HL-60/S4 treated with phorbol 12-myristate 13-acetate at 8.2 ng/mL for 4 days and 3 days (cell line): ENCODE measurements at regions not wholly inside any gene's neighbourhood (a gene's known extent, or its start where the extent isn't known, plus 50 kb on each side); places are given as distances from the start of the nearest gene placed in this dataset.
"Not testable (repeated sequence)": the region's sequence is repeated elsewhere in the genome, so short reads cannot be mapped to it uniquely, and the experiment has no call there.

Experiments
- in situ Hi-C: fragments of 300-500 bp; cut with MboI; formaldehyde crosslinking; loops from 2 replicates; pipeline ENCODE4 v1.15.0; 2022; ENCODE audit warnings: low sequenced_read_pairs

DNA sequence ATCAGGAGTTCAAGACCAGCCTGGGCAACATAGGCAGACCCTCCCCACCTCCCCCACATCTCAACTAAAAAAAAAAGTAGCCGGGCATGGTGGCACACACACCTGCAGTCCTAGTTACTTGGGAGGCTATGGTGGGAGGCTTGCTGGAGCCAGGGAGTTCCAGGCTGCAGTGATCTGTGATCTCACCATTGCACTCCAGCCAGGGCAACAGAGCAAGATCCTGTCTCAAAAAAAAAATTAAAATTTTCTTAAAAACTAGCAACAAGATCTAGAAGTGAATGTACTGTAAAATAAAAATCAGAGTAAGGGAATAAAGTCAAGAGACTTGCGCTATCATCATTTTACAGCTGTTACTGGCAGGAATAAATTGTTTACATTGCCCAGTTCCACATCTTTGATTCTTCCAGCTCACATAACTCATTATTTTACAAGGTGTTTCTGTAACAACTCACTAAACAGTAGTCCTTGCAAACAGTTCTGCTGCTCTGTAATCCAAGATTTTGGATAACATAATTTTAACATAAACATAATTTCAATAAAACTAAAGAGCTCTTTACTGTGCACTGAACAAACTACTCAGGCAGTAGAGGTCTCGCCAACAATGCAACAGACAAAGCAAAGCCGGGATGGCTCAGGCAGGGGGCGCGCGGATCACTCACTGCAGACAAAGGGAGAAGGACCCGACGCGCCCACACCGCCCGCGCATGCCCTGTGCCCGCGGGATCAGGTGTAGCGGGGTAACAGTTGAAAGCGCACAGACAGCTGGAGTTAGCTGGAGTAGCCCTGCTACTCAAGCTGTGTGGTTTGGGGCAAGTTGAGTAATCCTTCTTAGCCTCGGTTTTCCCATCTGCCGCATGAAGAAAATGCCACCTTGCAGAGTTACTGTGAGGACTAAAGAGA, 73.3 kb upstream of the NFE2L3 start:
- in situ Hi-C loops: no loop called here

DNA sequence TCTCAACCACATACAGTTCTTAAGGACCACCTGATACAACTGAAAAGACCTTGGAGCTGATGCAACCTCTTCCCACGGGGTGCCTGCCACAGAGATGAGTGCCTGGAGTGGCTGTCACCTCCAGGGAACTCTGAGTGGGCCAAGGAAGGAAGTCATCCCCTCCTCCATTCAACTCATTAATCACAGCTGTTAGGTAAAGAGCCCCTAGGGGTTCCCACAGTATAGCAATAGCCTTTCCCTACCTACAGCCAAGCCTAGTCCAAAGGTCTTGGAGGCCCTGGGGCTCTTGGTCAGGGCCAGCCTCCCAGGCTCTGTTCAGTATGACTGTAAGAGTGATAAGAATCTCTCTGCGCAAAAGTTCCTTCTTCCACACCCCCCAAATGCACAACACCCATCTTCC, 70.4 kb upstream of the NFE2L3 start:
- in situ Hi-C loops: no loop called here

DNA sequence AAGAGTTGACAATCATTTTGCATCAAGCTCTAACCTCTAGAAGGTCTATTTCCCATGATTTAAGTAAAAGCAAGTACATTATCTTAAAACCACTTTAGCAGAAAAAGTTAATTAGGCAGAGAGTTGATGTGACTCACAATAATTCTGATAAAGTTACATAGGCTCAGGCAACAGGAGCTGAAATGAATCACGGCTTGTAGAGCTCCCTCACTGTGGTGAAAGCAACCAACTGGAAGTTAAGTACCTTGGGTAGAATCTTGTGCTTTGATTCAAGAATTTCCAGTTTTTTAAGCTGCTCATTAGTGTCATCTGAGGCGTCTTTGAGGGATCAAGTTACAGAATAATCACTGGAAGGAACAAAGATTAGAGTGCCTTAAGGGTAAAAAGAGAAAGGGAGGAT, 68.9 kb upstream of the NFE2L3 start:
- in situ Hi-C loops: no loop called here

DNA sequence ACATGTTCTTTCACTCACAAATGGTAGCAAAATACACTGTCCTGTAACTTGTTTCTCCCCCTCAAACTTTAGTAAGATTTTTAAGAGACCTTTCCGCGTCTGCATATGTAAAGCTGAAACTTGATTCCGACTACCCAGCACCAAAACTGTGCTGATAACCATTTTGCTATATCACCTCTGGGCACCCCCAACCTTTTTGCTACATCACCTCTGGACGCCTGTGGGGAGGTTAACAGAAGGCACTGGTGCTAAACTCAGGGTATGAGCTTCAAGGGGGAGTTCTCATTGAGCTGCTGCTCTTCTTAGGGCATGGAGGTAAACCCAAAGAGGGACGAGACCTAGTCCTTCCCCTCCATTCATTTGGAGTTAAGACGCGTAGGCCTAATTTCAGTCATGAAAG, 67.6 kb upstream of the NFE2L3 start:
- in situ Hi-C loops: no loop called here

DNA sequence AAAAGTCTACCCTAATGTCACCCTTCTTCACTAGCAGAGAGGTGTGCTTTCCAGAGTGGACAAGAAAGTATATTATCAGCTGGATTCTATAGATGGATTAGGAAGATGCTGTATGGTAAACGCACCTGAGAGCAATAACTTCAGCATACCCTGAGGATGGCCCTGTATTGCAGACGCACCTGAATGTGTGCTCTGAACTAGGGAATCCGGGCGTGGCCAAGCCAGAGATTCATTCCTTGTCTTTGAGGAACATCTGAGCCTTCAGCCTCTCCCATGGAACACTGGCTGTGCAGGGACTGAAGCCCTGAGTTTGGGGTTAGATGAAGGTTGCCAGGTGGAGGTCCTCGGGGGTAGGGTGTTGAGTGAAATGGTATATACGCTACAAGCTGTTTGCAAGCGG, 66.2 kb upstream of the NFE2L3 start:
- in situ Hi-C loops: no loop called here

DNA sequence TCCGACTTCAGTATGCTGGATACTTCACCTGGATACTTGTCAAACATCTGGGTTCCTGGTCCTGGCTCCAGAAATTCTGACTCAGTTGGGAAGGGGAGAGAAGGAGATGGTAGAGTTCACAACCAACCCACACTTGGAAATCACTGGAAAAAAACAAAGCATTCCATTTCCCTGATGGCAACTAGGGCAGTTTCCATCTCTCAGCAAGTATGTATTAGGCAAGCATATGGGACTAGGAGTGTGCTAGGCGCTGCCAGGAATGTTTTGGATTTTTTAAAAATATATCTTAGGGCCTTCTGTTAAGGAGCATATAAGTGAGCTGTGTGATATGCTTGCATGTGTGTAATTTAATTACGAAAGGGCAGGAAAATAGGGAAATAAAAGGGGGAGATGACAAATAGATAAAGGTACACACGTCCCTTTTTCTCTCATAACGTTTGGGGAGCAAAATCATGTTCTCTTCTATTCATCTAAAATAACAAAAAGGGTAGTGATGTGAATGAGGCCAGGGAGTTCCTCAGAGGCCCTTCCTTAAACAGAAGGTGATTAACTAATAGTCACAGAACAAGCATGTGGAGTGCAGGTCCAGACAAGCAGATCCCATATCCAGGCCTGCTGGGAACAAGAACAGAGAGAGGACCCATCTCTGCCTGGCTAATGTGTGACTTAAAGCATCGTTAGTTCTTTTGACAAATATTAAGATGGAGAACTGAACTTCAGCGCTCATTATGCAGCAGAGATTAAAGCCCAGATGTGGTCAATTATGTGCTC, 64.5 kb upstream of the NFE2L3 start:
- in situ Hi-C loops: no loop called here

DNA sequence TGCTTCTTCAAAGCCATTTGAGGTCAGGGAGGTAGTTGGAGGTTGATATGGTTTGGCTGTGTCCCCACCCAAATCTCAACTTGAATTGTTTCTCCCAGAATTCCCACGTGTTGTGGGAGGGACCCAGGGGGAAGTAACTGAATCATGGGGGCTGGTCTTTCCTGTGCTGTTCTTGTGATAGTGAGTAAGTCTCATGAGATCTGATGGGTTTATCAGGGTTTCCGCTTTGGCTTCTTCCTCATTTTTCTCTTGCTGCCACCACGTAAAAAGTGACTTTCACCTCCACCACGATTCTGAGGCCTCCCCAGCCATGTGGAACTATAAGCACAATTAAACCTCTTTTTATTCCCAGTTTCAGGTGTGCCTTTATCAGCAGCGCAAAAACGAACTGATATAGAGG, 62.5 kb upstream of the NFE2L3 start:
- in situ Hi-C loops: not testable (repeated sequence)

DNA sequence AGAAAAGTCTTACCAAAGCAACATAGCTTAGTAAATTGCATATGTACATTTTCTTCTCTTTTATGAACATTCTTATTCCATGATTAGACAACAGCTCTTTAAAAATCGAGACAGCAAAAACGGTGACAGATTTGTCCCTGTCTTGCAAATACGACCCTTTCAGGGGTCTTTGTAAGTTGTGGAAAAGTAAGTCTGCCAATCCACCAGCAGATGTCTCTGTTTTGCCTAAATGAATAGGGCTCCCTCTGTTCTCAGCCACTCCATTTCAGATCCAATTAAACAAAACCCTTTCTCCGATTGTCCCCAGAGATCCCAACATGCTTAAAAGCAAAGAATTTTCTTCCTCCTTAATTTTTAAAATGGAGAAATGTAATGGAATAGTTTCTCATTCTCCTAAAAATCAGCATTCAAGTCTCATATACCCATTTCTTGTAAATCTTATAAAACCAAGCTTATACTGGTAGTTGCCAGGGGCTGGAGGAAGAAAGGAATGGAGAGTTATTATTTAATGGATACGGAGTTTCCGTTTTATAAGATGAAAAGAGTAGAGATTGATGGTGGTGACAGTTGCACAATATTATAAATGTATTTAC, 61.0 kb upstream of the NFE2L3 start:
- in situ Hi-C loops: no loop called here

DNA sequence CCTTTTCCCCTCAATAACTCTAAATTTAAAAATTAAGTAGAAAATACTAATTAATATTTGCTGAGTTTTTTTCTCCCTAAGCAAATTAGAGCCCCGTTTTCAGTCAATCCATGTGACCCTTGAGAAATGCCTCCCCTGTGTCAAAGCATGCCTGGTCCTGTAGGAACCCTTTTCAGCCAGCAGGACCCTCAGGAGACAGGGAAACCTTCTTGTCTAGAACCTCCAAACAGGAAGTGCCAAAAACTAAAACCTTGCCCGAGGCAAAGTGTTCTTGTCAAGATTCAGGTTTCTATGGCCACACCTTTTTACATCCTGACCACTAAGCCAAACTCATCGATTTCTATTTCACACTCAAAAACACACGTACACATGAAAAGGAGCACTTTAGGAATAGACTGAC, 60.1 kb upstream of the NFE2L3 start:
- in situ Hi-C loops: no loop called here

DNA sequence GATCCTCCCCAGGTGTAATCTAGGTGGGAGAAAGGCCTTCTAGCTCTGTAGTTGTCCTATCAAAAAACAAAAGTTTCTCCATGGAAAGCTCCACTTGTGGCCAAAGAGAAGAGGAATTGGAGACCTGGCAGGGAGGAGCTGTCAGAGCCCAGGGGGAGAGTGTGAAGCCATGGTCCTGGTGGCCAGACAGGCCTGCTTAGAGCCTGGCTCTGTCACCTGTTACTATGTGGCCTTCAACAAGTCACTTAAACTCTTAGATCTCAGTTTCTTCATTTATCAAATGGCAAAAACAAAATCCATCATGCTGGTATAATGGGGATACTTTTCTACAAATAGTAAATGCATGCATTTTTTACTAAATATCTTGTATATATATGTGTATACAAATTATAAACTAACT, 59.0 kb upstream of the NFE2L3 start:
- in situ Hi-C loops: no loop called here

DNA sequence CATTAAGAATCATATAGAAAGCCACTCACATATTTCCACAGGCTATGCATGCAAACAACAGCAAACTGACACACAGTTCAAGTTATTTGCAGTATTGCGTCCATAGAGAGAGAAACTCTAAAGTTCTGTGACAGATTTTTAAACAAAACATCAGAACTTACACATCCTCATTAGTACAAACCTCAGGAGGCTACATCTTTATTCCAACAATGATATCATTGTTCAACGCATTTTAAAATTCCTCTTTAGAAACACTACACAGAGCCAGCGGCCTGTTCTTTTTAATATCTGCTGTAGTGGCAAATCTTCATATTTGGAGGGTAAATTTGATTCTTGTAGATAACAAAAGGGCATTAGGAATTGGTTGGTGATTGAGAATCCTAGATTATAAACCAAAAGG, 55.9 kb upstream of the NFE2L3 start:
- in situ Hi-C loops: no loop called here

DNA sequence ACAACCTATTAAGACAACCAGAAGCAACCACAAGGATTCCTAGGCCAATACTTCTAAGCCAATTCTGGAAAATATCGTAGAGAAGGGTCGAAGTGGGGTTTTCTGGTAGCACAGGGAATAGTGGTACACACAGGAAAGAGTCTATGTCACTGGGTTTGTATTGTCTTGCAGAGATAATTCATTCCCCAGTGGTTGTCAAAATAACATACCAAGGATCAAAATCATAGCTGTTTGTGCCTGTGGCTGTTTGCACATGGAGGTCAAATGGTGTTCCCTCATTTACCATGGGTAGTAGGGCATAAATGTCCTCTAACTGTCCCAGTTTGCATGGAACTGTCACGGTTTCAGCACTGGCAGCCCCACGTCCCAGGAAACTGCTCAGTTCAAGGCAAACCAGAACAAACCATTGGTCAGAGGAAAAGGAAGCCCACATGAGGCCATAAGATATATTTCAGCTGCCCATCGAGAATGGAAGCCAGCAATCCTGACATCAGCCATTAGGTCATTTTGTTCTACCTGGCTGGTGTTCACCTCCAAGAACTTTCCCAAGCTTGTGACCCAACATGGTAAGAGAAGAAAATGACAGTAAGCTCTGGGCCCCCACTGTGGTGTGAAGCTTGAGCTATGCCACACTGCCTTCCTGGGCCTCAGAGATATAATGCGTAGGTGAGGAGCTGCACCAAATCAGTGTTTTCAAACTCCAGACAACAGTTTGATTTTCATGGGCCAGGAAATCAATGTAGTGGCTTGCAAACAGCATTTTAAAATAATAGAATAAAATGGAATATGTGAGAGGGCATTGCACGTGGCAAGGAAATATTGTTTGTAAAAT, 53.9 kb upstream of the NFE2L3 start:
- in situ Hi-C loops: no loop called here

DNA sequence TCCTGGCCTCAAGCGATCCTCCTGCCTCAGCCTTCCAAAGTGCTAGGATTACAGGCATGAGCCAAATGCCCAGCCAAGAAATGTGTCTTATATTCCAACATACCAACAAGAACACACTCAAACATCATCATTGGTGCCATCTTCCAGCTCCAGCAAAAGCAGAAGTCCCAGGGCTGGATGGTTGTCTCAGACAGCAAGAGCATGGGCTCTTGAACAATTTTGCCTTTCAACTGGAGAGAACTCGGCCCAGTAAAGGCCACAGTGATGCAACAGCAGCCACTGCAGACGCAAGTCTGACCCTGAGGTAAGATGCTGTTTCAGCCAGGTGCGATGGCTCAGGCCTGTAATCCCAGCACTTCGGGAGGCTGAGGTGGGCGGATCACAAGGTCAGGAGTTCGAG, 52.8 kb upstream of the NFE2L3 start:
- in situ Hi-C loops: no loop called here

DNA sequence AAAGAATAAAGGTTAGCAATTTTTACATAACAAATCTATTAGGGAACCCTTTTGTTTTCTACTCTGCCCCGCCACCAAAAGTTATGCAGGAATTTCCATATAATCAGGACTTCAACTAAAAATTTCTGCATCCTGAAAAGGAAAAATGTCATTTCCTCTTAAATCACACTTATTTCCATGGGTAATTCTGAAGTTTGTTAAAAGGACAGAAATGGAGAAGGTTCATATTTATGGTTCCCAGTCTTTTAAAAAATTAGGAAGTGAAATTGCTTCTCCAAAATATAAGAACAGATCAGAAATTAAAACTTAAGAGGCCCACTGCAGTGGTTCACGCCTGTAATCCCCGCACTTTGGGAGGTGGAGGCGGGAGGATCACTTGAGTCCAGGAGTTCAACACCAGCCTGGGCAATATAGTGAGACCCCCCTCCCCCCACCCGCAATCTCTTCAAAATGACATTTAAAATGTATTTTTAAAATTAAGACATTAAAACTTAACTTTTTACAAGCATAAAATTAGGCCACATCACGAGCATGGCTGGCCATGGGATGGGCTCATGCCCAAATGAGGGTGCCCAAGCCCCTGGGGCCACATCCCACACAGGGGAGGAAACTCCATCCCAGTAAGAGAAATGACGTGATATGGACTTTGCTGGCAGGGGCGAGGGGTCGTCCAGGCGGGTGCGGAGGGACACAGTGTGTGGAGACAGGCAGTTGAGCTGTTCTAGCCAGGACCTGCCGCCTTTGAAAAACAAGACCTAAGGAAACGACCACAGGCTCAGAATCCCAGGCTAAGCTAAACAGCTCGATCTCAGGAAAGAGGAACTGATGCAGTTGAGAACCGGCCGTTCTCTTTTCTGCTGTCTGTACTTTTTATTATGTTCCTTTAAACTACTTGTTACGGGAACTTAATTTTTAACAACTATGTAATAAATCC, 51.3 kb upstream of the NFE2L3 start:
- in situ Hi-C loops: no loop called here

DNA sequence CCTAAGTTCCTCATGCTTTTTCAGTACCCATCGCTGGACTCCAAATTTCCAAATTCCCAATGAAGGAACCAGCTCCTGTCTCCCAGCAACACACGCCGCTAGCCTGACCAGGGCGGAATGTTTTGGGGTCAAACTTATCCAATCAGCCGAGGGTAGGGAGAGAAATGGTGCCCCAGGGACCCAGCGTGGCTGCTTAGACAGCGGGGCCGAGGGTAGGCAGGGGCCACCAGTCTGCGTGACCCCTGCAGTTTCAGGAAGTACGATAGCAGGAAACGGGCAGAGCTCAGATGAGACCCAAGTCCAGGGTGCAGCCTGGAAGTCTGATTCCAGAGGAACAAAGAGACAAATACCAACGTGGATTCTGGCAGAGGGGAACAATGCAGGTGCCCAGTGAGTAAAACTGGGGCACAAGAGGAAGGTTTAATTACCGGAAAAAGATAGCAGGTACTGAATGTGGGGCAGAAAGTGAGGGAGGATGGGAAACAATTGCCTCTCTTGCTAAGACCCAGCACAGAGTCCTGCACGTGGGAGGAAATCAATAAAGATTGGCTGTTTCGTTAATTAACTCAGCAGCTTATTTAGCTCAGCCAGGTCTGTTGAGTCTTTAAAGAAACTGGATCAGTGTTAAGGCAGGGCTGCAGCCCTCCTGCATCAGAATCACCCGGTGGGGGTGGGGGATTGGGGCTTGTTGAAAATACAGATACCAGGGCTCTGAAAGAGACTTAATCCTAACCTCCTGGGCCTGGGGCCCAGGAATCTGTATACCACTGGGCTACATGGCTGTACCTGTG, 50.4 kb upstream of the NFE2L3 start:
- in situ Hi-C loops: no loop called here

DNA sequence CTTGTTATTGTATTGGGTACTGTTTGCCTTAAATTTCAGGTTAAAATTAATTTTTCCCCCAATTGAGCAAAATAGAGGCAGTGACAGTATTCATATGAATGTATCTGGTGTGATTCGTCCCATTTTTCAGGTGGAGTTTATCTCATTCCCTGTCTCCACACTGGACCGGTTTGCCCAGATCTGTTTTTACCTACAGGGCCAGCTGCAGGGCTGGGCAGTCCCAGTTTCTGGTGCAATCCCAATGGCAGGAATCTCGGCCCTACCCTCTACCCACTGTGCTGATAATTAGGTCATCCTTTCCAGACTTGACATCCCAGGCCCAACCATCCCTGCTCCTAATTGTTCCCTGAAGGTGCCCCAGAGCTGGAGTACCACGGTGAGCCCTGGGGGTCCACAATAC, 49.8 kb upstream of the NFE2L3 start:
- in situ Hi-C loops: no loop called here
